ENCODE measurements at regions not wholly inside any gene's neighbourhood (a gene's known extent, or its start where the extent isn't known, plus 50 kb on each side); places are given as distances from the start of the nearest gene placed in this dataset.
"Not testable (repeated sequence)": the region's sequence is repeated elsewhere in the genome, so short reads cannot be mapped to it uniquely, and the experiment has no call there.

GRCh38 chr14:106770158-106770672, 1243.8 kb downstream of the TMEM121 start:
- DNase-seq, result not testable (repeated sequence)

DNA sequence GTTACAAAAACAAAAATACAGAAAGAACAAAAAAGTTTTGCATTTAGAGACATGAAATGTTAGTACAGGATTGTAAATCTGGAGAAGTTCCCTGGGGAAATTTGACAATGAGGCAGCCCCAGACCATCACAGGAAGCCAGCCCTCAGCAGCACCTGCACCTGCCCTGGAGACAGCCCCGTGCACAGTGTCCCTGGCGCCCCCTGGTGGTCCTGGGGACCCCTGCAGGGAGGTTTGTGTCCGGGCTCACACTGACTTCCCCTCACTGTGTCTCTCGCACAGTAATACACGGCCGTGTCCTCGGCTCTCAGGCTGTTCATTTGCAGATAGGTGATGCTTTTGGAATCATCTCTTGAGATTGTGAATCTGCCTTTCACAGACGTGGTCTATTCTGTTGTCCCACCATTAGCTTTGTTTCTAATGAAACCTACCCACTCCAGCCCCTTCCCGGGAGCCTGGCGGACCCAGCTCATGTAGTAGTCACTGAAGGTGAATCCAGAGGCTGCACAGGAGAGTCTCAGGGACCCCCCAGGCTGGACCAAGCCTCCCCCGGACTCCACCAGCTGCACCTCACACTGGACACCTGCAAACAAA, 1248.6 kb downstream of the TMEM121 start:
- DNase-seq, result not testable (repeated sequence)

GRCh38 chr14:106776395-106776983, 1250.1 kb downstream of the TMEM121 start:
- no peak for DNase-seq

GRCh38 chr14:106778986-106779385, 1252.6 kb downstream of the TMEM121 start:
- no peak for DNase-seq

GRCh38 chr14:106786697-106787096, 1260.3 kb downstream of the TMEM121 start:
- no peak for DNase-seq

GRCh38 chr14:106787626-106788025, 1261.2 kb downstream of the TMEM121 start:
- DNase-seq, result no peak

DNA sequence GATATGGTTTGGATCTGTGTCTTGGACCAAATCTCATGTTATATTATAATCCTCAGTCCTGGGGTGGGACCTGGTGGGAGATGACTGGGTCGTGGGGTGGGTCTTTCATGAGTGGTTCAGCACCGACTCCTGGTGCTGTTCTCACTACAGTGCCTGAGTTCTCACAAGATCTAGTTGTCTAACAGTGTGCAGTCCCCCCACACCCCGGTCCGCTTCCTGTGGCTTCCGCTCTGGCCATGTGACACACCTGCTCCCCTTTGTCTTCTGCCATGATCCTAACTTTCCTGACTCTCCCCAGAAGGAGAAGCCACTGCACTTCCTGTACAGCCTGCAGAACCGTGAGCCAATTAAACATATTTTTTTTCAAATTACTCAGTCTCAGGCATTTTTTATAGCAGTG, 1262.2 kb downstream of the TMEM121 start:
- DNase-seq, result no peak

DNA sequence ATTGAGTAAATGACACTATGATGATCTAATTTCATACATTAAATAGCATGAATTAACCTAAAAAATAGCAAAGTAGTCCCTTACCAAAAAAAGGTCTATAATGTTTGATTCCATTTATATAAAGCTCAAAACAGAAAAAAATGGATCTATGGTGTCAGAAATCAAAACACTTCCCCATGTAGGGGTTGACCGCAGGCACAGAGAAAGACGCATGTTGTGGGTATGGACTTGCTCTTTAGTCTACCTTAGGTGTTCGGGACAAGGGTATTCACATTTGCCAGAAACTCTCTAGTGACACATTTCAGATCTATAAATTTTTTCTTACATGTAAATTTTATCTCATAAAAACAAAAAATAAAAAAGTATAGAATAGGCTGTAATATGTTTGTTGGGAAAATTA, 1262.9 kb downstream of the TMEM121 start:
- no peak for DNase-seq

DNA sequence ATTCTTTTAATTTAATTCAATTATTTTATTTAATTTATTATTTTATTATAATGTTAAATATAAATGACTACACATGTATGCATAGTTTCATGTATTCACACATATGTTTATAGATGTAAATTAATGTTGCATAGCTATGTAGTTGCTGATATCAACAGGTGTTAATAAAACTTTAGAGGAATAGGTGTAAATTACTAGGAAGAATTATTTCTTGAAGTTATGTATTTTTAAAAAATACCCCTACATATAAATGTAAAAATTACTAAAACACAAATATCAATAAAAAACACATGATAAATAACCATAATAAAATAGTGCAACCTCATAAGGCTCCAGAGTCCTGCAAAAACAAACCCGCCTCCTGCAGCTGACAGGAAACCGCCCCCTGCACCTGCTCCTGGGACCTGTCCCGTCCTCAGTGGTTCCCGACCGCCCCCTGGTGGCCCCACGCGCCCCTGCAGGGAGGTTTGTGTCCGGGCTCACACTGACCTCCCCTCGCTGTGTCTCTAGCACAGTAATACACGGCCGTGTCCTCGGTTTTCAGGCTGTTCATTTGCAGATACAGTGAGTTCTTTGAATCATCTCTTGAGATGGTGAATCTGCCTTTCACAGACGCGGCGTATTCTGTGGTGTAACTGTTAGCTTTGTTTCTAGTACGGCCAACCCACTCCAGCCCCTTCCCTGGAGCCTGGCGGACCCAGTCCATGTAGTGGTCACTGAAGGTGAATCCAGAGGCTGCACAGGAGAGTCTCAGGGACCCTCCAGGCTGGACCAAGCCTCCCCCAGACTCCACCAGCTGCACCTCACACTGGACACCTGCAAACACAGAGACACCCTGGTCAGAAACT, 1264.0 kb downstream of the TMEM121 start:
- DNase-seq, result no peak

GRCh38 chr14:106792543-106792942, 1266.2 kb downstream of the TMEM121 start:
- DNase-seq, result no peak

DNA sequence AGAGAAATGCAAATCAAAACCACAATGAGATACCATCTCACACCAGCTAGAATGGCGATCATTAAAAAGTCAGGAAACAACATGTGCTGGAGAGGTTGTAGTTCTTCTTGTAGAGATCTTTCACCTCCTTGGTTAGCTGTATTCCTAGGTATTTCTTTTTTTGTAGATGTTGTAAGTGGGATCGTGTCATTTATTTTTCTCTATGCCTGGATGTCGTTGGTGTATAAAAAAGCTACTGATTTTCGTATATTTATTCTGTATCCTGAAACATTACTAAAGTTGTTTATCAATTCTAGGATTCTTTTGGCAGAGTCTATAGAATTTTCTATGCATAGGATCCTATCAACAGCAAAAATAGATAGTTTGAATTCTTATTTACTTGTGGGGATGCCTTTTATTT, 1271.8 kb downstream of the TMEM121 start:
- DNase-seq, result not testable (repeated sequence)

GRCh38 chr14:106802413-106803364, 1276.3 kb downstream of the TMEM121 start:
- no peak for DNase-seq

DNA sequence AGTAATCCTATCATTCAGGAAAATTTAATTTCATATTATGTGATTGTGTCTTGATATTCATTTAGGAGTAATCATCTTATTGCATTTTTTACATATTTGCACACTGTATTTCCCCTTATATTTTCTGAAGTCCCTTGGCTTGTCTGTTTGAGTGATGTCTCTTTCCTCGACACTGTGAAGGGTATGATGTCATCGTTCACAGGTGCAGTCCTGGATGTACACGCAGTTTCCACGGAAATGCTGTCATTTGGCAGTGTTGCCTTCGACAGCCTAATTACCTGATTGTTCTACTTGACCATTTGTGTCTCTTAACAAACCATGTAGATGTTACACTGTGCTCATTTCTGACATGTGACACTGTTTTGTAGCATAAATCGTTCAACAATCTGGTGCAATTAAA, 1277.0 kb downstream of the TMEM121 start:
- DNase-seq, result no peak

DNA sequence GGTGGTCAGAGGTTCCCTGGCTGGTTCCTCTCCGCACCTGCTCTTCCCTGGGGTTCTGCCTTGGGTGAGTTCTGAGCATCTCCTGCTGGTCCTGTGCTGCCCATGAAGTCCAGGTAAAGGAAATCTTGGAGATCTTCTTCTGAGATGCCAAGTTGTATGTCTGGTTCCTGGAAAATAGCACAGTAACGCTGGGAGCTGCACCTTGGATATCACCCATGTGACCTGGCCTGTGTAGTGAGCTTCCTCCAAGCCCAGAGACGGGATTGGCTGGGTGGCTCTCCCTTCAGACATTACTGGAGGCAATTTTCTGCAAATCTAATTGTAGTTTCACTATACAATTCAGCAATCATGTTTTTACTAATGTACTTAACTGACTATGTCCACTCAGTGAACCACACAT, 1281.1 kb downstream of the TMEM121 start:
- DNase-seq, result no peak

GRCh38 chr14:106808458-106808857, 1282.1 kb downstream of the TMEM121 start:
- no peak for DNase-seq

- DNase-seq, result no peak
Measured at GRCh38 chr14:106808907-106809306, 1282.5 kb downstream of the TMEM121 start.

DNA sequence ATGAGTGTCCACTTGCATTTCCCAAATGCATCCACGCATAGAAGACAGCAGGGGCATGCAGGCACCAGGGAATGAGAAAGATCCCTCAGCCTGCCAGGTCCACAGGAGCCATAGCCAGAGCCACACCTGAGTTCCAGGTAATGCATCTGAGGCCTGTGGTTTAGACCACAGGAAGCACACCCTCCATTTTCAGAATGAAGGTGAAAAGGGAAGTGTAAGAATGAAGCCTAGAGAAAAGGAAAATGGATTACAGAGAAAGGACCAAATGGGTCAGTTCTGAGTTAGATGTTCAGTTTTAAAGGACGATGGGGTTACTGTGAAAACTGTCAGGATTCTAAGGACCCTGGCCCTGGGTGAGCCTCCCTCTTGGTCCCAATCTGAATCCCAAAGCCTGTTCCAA, 1283.2 kb downstream of the TMEM121 start:
- DNase-seq, result no peak

GRCh38 chr14:106810168-106810567, 1283.8 kb downstream of the TMEM121 start:
- not testable (repeated sequence) for DNase-seq

GRCh38 chr14:106811162-106811561, 1284.8 kb downstream of the TMEM121 start:
- DNase-seq, result no peak

- DNase-seq, result no peak
Measured at GRCh38 chr14:106812788-106813476, 1286.5 kb downstream of the TMEM121 start.

- DNase-seq, result no peak
Measured at GRCh38 chr14:106813477-106813823, 1287.1 kb downstream of the TMEM121 start.

DNA sequence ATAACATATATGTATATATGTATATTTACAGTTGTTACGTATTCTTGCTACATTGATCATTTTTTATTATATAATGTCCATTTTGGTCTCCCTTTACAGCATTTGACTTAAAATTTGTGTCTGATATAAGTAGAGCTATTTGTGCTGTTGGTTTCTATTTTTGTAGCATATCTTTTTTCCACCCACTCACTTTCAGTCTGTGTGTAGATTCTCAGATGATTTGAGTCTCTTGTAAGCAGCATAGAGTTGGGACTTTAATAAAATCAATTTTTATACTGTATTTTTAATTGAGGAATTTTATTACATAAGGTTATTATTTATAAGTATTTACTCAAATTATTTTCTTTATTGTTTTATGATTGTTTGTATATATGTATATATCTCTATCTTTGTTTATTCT, 1293.7 kb downstream of the TMEM121 start:
- no peak for DNase-seq
